Stimulated activated CD4-positive, alpha-beta T cell treated with anti-CD3 and anti-CD28 coated beads, Interleukin-2, amount 100 ng/mL, for 24 hours (primary cell): ENCODE measurements at regions not wholly inside any gene's neighbourhood (a gene's known extent, or its start where the extent isn't known, plus 50 kb on each side); places are given as distances from the start of the nearest gene placed in this dataset.

Source experiments
- DNase-seq, 2 donors: peaks; one replicate each; pipeline ENCODE4 v3.0.0-alpha.2; 2020

- no peak for DNase-seq
Measured at GRCh38 chr3:11919390-11919789, 72.7 kb upstream of the TAMM41 start.

GRCh38 chr3:11924518-11924917 is 77.8 kb upstream of the TAMM41 start:
- DNase-seq: no peak

GRCh38 chr3:11928381-11928780 is 75.8 kb upstream of the SYN2 start:
- DNase-seq: no peak

- no peak for DNase-seq
Measured at GRCh38 chr3:11929531-11929930, 74.7 kb upstream of the SYN2 start.

GRCh38 chr3:11930084-11930483 is 74.1 kb upstream of the SYN2 start:
- no peak for DNase-seq

- no peak for DNase-seq
Measured at GRCh38 chr3:11932636-11933035, 71.6 kb upstream of the SYN2 start.

- no peak for DNase-seq
Measured at GRCh38 chr3:11933529-11933928, 70.7 kb upstream of the SYN2 start.

GRCh38 chr3:11944052-11944673 is 60.0 kb upstream of the SYN2 start:
- DNase-seq: no peak

GRCh38 chr3:11948331-11948730 is 55.9 kb upstream of the SYN2 start:
- no peak for DNase-seq

GRCh38 chr3:11948866-11949265 is 55.3 kb upstream of the SYN2 start:
- DNase-seq: no peak

GRCh38 chr3:11949351-11949750 is 54.8 kb upstream of the SYN2 start:
- no peak for DNase-seq

- no peak for DNase-seq
Measured at GRCh38 chr3:11950576-11950975, 53.6 kb upstream of the SYN2 start.

- DNase-seq: no peak
Measured at GRCh38 chr3:11953350-11953749, 50.8 kb upstream of the SYN2 start.

GRCh38 chr3:11953778-11954177 is 50.4 kb upstream of the SYN2 start:
- DNase-seq: no peak

- DNase-seq: no peak
Measured at GRCh38 chr3:11954312-11954934, 49.8 kb upstream of the SYN2 start.
